Dermis blood vessel endothelial cell (primary cell): ENCODE measurements at regions not wholly inside any gene's neighbourhood (a gene's known extent, or its start where the extent isn't known, plus 50 kb on each side); places are given as distances from the start of the nearest gene placed in this dataset.
"Not testable (repeated sequence)": the region's sequence is repeated elsewhere in the genome, so short reads cannot be mapped to it uniquely, and the experiment has no call there.

Experiments used
- DNase-seq: peaks from one replicate; pipeline ENCODE4 v3.0.0; 2010

GRCh38 chr9:74102702-74103101 is 394.4 kb upstream of the RORB start:
- DNase-seq = no peak

- no peak for DNase-seq
These were observed 389.4 kb upstream of the RORB start for GRCh38 chr9:74107692-74108091.

GRCh38 chr9:74115976-74116375 is 381.2 kb upstream of the RORB start:
- DNase-seq = no peak

DNA sequence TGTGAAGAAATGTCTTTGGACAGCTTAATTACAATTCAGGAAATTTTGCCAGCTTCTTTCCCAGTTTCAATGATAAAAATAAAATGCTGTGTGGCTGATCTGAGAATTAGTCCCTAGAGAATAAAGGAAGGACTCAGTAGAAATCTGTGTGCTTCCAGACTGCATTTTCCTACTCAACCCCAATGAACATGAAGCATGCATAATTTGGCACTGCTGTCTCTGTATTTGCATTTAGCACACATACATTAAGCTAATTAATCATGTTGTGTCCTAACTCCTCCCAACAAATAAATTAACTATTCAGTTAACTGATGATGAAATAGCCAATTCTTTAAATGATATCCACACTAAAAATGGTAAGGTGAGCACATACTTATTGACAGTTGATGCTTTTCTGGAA is 380.0 kb upstream of the RORB start:
- no peak for DNase-seq

- no peak for DNase-seq
These were observed 379.4 kb upstream of the RORB start for GRCh38 chr9:74117731-74118130.

GRCh38 chr9:74120061-74120460 is 377.1 kb upstream of the RORB start:
- no peak for DNase-seq

GRCh38 chr9:74120470-74120869 is 376.7 kb upstream of the RORB start:
- no peak for DNase-seq

- DNase-seq = no peak
These were observed 374.9 kb upstream of the RORB start for GRCh38 chr9:74122216-74122615.

- DNase-seq = no peak
These were observed 374.5 kb upstream of the RORB start for GRCh38 chr9:74122661-74123060.

DNA sequence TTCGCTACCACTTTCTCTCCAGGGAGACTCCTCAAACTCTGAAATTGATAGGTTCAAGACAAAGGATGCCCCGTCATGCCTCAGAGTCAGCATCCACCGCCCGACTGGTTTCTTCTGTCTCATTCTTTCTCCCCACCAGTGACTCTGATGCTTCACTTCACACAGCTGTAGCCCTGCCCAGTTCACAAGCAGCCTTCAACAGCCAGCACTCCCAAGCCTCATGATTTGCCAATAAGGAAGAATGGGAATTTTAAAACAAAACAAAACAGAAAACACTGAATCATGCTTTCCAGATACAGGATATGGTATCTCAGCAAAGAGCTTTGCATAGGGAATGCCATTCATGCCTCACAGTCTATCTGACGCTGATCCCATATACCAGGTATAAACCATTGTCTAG is 371.2 kb upstream of the RORB start:
- DNase-seq = no peak

GRCh38 chr9:74132986-74133385 is 364.1 kb upstream of the RORB start:
- DNase-seq = no peak

GRCh38 chr9:74133921-74134320 is 363.2 kb upstream of the RORB start:
- DNase-seq = no peak

DNA sequence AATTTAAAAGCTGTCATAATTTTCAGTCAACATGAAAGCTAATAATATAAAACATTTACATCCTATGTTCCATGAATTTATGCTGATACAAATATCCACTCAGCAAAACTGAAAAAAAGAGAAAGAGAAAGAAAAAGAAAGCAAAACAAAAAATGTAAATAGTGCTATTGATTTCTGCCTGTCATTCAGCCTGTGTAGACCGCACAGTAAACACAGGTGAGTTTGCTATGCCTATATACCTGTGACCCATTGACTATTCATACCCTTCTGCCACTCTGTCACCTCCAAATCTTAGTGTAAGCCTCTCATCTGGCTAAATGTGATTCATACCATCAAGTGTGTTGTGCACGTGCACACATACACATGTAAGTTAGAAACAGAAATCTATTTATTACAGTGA is 359.0 kb upstream of the RORB start:
- no peak for DNase-seq

DNA sequence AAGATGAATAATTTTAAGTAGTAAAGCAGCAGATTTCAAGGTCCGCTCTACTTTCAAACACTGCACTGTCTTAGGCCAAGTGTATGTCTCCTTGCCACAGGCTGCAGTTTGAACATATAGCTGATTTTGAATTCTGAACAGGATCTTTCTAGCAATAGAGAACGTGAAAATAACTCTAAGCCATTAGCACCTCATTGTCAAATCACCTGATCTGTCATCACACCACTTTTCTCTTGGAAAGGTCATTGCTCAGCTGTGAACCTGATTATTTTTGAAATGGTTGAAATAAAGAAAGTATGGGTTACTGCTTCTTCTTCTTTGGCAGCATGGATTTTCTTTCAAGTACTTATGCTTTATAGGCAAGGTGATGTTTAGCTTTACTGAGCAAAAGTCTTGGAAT is 357.0 kb upstream of the RORB start:
- DNase-seq = no peak

- DNase-seq = no peak
These were observed 349.2 kb upstream of the RORB start for GRCh38 chr9:74147906-74148305.

GRCh38 chr9:74172874-74173273 is 324.3 kb upstream of the RORB start:
- DNase-seq = no peak

GRCh38 chr9:74173284-74173683 is 323.9 kb upstream of the RORB start:
- no peak for DNase-seq

- DNase-seq = not testable (repeated sequence)
These were observed 299.4 kb upstream of the RORB start for GRCh38 chr9:74197771-74198170.

DNA sequence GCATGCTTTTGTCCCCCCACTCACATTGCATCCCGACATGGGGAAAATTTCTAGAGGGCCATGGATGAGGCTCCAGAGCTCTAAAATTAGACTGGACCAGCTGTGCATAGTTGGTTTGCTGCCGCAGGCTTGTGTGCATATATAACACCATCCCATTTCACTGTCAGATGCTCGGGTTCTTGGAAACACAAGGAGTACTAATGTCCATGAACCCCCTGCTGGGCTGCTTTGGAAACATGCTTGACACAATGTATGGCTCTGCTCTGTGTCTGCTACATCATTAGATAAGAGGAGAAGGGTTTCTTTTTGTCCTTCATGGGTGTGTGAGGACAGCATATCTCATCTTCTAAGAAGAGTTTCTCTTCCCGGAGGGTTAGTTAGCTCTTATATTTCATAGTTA is 292.1 kb upstream of the RORB start:
- DNase-seq = no peak

- no peak for DNase-seq
These were observed 278.6 kb upstream of the RORB start for GRCh38 chr9:74218385-74219063.

DNA sequence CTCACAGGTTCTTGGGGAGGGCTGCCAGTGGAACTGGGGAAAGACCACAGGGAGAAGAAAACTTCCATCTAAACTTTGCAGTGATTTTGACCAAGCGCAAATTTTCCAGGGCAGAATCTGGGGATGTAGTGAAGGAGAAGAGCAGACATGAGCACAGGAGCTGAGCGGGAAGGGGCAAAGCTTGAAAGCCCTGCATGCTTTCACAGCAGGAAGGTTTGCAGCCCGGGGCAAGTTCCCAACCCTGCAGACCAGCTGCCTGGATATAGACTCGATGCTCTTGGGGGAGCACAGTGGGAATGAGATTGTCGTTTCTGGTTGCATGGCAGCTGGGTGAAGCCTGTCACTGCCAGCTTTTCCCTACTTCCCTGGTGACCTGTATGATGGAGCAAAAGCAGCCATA is 276.8 kb upstream of the RORB start:
- DNase-seq = no peak

- no peak for DNase-seq
These were observed 260.3 kb upstream of the RORB start for GRCh38 chr9:74236857-74237256.

GRCh38 chr9:74245866-74246497 is 251.2 kb upstream of the RORB start:
- no peak for DNase-seq

DNA sequence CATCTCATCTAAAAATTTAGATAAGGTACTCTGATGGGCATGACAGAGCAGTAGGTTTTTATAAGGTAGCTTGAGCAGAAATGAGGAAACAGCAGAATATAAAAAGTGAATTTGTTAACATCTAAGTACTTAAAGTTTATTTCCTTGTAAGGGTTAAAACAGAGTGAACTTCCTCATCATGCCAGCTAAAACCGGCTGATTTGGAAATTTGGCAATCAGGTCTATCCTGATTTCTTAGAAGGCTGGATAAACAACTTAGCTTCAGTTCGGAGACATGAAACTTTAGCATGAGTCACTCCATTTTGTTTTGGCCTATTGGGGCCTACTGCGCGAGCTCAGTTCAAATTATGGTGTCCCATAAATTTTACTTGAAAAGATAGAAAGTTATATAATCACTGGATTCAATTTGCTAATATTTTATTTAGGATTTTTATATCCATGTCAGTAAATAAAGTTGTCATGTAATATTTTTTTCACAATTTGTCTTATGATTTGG is 241.6 kb upstream of the RORB start:
- no peak for DNase-seq
